HS-27A (cell line): ENCODE measurements at regions not wholly inside any gene's neighbourhood (a gene's known extent, or its start where the extent isn't known, plus 50 kb on each side); places are given as distances from the start of the nearest gene placed in this dataset.
"Not testable (repeated sequence)": the region's sequence is repeated elsewhere in the genome, so short reads cannot be mapped to it uniquely, and the experiment has no call there.

Experiments
- DNase-seq: peaks from one replicate; pipeline ENCODE4 v3.0.0-alpha.2; 2012; ENCODE audit warnings: low read depth, missing footprints

DNA sequence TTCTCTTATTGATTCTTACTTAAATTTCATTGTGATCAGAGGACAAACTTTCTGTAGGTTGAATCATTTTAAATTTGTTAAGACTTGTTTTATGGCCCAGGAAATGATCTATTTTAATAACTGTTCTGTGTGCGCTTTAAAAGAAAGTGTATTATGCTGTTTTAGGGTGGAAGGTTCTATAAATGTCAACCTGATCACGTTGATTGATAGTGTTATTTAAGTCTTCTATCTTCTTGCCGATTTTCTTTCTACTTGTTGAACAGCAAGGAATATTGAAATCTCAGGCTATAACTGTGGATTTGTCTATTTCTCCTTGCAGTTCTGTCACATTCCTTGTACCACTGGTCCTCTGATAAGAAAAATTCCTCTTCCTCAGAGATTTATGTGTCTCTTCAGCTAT lies 112.7 kb downstream of the TANC2 start:
- DNase-seq = no peak

- DNase-seq = peak; percentile 0
Measured at GRCh38 chr17:63082273-63082861, 116.3 kb downstream of the TANC2 start.

- DNase-seq = peak; percentile 1
Measured at GRCh38 chr17:63082952-63083351, 116.9 kb downstream of the TANC2 start.

GRCh38 chr17:63086483-63087185 lies 120.6 kb downstream of the TANC2 start:
- DNase-seq = no peak

DNA sequence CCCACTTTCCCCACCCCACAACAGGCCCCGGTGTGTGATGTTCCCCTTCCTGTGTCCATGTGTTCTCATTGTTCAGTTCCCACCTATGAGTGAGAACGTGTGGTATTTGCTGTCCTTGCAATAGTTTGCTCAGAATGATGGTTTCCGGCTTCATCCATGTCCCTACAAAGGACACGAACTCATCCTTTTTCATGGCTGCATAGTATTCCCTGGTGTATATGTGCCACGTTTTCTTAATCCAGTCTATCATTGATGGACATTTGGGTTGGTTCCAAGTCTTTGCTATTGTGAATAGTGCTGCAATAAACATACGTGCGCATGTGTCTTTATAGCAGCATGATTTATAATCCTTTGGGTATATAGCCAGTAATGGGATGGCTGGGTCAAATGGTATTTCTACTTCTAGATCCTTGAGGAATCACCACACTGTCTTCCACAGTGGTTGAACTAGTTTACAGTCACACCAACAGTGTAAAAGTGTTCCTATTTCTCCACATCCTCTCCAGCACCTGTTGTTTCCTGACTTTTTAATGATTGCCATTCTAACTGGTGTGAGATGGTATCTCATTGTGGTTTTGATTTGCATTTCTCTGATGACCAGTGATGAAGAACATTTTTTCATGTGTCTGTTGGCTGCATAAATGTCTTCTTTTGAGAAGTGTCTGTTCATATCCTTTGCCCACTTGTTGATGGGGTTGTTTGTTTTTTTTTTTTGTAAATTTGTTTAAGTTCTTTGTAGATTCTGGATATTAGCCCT lies 124.5 kb downstream of the TANC2 start:
- not testable (repeated sequence) for DNase-seq

DNA sequence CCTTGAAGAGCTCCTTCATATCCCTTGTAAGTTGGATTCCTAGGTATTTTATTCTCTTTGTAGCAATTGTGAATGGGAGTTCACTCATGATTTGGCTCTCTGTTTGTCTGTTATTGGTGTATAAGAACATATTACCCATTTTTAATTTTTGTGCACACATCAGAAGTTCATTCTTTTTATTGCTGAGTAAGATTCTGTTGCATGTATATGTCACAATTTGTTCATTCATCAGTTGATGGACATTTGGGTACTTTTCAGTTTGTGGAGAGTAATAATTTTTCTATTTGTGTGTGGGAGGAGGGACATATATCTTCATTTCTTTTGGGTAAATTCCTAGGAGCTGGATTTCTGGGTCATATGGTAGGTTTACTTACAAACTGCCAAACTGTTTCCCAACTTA lies 125.9 kb downstream of the TANC2 start:
- DNase-seq = not testable (repeated sequence)

DNA sequence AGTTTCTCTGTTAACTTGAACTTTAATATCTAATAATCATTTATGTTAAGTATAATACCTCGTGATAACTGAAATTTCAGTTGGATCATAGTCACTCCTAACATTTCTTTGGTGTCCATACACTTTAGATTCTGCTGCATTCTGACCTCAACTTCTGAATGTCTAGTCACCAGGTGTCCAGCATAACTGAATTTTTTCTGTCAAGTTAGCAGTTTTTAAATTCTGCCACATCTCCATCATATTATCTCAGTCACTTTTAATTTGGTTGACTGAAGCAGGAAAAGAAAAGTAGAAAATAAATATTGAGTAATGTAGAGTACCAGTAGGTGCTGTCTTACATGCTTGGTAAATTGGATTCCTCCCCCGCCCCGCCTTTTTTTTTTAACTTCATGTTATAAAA lies 128.6 kb downstream of the TANC2 start:
- DNase-seq = no peak

DNA sequence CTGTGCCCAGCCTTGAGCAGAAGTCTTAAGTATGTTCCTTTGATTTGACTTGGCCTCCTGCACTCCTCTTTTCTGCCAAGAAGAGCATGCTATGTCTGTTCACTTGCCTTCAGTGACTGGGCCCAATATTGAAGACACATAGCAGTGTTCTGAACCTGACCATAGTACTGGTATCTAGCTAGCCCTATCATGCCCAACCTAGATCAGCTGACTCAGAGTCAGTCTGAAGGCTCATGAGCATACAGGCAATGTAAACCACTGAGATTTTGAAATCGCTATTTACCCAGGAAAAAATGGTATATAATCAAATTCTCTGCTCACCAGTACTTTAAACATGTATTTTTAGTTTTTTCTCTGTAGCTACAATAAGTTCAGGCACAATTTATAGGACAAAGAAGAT lies 129.4 kb downstream of the TANC2 start:
- DNase-seq = no peak

GRCh38 chr17:63095879-63096278 lies 129.8 kb downstream of the TANC2 start:
- no peak for DNase-seq

DNA sequence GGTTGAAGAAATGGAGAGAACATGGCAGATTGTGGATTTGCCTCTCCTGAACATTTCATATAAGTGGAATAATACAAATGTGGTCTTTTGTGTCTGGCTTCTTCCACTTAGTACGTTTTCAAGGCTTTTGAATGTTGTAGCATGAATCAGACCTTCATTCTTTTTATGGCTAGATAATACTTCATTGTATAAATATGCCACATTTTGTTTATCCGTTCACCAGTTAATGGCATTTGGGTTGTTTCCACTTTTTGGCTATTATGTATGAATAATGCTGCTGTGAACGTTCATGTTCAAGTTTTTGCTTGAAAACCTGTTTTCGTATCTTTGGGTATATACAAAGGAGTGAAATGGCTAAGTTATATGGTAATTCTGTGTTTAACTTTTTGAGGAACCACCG lies 130.4 kb downstream of the TANC2 start:
- no peak for DNase-seq

GRCh38 chr17:63099425-63099824 lies 133.4 kb downstream of the TANC2 start:
- no peak for DNase-seq

GRCh38 chr17:63102034-63102433 lies 136.0 kb downstream of the TANC2 start:
- DNase-seq = no peak

DNA sequence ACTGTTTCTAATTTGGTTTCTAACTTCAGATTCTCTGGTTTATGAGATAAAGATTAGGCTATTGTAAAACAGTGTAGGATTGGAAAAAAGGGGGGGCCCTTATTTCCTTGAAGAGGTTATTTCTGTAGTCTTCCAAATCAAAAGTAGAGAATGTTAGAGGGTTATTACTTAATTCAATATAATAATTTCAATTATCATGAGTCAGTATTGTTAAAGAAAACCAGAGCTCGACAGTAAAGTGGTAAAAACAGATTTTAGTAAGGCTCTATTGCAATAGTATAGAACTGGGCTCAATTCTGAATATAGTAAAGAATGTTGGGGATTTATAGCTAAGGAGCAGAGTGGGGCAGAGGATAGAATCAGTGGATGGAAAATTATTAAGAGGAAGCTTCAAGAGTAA lies 140.0 kb downstream of the TANC2 start:
- DNase-seq = no peak

DNA sequence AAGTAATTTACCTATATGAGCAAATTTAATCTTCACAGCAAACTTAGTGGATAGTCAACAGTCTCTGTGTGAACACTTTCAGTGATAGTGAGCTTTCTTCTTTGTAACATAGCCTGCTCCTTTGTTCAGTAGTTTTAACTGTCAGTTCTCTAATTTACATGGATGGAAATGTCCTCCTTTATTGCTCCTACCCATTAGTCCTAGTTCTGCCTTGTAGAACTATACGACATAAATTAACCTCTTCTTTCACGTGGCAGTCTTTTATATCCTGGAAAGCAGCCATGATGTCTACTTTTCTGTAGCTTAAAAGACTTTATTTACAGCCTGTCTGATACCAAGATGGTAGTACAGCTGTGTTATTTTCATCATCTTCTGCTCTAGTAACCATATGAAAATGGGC lies 143.6 kb downstream of the TANC2 start:
- DNase-seq = no peak

- DNase-seq = no peak
Measured at GRCh38 chr17:63113167-63113566, 147.1 kb downstream of the TANC2 start.

DNA sequence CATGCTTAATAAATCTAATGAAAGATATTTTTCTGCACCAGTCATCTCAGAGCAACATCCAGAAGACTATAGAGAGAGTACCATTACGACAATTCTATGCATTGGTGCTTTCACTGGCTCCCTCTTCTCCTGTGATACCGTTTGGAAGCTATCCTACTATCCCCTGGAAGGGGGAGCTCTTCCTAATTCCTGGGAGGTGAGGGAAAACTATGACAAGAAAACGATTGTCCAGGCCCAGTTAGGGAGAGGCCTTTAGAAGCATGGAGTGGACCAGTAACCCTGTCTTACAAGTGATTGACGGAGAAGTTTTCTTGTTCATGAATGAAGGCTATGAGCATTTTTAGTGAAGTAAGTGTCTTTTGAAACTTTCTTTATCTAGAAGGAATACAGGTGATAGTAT lies 150.2 kb downstream of the TANC2 start:
- DNase-seq = no peak

DNA sequence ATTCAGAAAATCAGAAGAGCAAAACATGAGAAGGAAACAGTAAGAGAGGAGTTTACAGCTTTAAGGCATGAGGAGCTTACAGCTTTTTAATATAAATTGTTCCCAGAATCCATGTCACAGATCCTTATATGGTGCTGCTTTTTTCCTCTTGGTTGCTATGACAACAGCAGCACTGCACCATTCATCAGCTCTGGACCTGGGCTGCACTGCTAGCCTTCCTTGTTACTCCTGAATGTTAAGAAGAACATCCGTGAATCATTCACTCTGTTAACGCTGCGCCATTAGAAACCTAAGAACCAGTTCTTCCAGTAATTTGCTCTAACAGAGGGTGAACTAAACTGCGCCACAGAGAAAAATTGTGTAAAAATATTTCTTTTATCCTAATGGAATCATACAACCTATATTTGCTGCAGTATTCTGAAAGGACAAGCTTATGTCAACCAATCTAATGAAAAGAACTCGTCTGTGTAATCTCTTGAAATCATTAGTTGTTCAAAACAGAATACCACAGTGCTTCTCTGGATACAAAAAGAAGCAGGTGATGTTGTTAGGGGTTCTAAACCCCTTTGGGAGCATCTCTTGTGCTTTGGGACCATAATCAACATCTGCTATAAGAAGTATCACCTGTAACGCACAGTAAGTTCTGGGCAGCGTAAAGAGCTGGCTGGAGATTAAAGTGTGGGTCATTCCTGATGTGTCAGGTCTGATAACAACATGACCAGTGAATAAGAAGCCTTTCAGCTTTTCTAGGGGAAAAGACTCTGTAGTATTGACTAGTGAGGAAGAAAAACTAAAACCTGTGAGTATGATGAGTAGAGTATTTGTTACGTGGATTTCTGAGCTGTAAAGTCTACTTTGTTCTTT lies 151.2 kb downstream of the TANC2 start:
- DNase-seq = no peak

GRCh38 chr17:63120406-63120805 lies 154.4 kb downstream of the TANC2 start:
- DNase-seq = no peak

GRCh38 chr17:63124536-63124935 lies 158.5 kb downstream of the TANC2 start:
- no peak for DNase-seq

- no peak for DNase-seq
Measured at GRCh38 chr17:63124958-63125357, 158.9 kb downstream of the TANC2 start.

- DNase-seq = no peak
Measured at GRCh38 chr17:63125987-63126386, 160.0 kb downstream of the TANC2 start.

DNA sequence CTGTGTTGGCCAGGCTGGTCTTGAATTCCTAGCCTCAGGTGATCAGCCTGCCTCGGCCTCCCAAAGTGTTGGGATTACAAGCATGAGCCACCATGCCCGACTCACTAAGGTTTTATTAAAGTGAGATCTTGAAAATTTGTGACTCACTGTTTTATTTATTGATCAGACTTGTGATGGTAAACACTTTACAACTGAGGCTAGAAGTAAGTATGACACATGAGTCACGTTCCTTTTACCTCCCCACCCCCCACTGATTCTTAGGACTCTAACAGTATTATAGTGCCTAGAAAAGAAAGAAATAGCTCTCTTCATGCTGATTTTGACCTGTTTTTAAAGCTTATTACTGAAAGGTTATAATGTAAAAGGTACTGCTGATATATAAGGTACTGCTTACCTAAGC lies 160.6 kb downstream of the TANC2 start:
- no peak for DNase-seq
